KMS-11 (cell line): ENCODE measurements at regions not wholly inside any gene's neighbourhood (a gene's known extent, or its start where the extent isn't known, plus 50 kb on each side); places are given as distances from the start of the nearest gene placed in this dataset.

ENCODE experiments used
- H2AFZ ChIP-seq: fragments of 200-600 bp; sonication (generic); 2 replicates; pipeline ENCODE4 v1.6.1; 2016; ENCODE audit warnings: antibody characterized with exemption, mixed run types, low read depth
- H3K27ac ChIP-seq: fragments of 200-600 bp; sonication (generic); 2 replicates; pipeline ENCODE4 v1.6.1; 2016; ENCODE audit warnings: mild to moderate bottlenecking, mixed run types
- H3K27me3 ChIP-seq: fragments of 200-600 bp; sonication (generic); 2 replicates; pipeline ENCODE4 v1.6.1; 2017; ENCODE audit warnings: mild to moderate bottlenecking, low read depth, mixed run types, moderate library complexity; ENCODE audit not compliant: insufficient read depth
- H3K36me3 ChIP-seq: fragments of 200-600 bp; sonication (generic); 2 replicates; pipeline ENCODE4 v1.6.1; 2017; ENCODE audit warnings: mild to moderate bottlenecking, mixed run types; ENCODE audit not compliant: insufficient read depth
- H3K4me1 ChIP-seq: fragments of 200-600 bp; sonication (generic); 2 replicates; pipeline ENCODE4 v1.6.1; 2016; ENCODE audit warnings: mild to moderate bottlenecking, low read depth, mixed run types; ENCODE audit not compliant: poor library complexity, severe bottlenecking
- H3K4me2 ChIP-seq: fragments of 200-600 bp; sonication (generic); 2 replicates; pipeline ENCODE4 v1.7.0; 2016; ENCODE audit warnings: mild to moderate bottlenecking, mixed run types
- H3K4me3 ChIP-seq: fragments of 200-600 bp; sonication (generic); IDR thresholded peaks from 2 replicates; pipeline ENCODE4 v1.6.1; 2017; ENCODE audit warnings: low read depth, low read length, mixed read lengths; ENCODE audit not compliant: insufficient read depth
- H3K79me2 ChIP-seq: fragments of 200-600 bp; sonication (generic); 2 replicates; pipeline ENCODE4 v1.6.1; 2016; ENCODE audit warnings: low read depth, mixed run types; ENCODE audit not compliant: insufficient read depth
- H3K9ac ChIP-seq: fragments of 200-600 bp; sonication (generic); 2 replicates; pipeline ENCODE4 v1.6.1; 2016; ENCODE audit warnings: mild to moderate bottlenecking, mixed run types
- H4K20me1 ChIP-seq: fragments of 200-600 bp; sonication (generic); 2 replicates; pipeline ENCODE4 v1.6.1; 2016; ENCODE audit warnings: mild to moderate bottlenecking, mixed run types; ENCODE audit not compliant: insufficient read depth
- TF ChIP-seq, protein P1 (sequence below): fragments of 200-600 bp; sonication (generic); conservative IDR thresholded peaks from 2 replicates; pipeline ENCODE4 v1.6.1; 2017; ENCODE audit warnings: low read depth, mild to moderate bottlenecking, antibody characterized with exemption, low read length, moderate library complexity, mixed read lengths

DNA sequence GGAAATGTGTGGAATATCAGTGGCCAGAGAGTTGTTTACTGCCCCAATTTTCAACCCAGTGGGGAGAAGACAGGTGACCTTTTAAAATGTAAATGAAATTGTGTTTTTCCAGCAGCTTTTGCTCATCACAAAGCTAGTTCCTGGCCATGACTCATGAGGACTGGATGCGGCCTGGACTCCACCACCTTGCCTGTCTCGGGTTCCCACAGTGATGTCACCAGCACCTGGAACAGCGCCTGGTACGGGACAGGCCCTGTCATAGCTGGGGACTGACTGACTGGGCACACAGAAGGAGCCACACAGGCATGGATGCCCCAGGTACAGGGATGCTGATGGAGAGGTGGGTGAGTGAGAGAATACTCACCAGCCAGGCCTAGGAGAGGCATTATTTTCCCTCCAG, 277.1 kb downstream of the AJAP1 start:
- Histone ChIP-seq H4K20me1 (no peaks in the 10 kb centered on the region), H3K9ac (no peak overlapping the region), H3K79me2 (no peaks in the 10 kb centered on the region), H3K27ac (no peak overlapping the region), H3K36me3 (no peaks in the 10 kb centered on the region), H2AFZ (no peak overlapping the region), H3K4me3 (no peak overlapping the region), H3K4me1 (no peaks in the 10 kb centered on the region), H3K27me3 (no peaks in the 10 kb centered on the region), H3K4me2 (no peak overlapping the region)
- TF ChIP-seq, protein P1, sequence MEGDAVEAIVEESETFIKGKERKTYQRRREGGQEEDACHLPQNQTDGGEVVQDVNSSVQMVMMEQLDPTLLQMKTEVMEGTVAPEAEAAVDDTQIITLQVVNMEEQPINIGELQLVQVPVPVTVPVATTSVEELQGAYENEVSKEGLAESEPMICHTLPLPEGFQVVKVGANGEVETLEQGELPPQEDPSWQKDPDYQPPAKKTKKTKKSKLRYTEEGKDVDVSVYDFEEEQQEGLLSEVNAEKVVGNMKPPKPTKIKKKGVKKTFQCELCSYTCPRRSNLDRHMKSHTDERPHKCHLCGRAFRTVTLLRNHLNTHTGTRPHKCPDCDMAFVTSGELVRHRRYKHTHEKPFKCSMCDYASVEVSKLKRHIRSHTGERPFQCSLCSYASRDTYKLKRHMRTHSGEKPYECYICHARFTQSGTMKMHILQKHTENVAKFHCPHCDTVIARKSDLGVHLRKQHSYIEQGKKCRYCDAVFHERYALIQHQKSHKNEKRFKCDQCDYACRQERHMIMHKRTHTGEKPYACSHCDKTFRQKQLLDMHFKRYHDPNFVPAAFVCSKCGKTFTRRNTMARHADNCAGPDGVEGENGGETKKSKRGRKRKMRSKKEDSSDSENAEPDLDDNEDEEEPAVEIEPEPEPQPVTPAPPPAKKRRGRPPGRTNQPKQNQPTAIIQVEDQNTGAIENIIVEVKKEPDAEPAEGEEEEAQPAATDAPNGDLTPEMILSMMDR, result no peak

DNA sequence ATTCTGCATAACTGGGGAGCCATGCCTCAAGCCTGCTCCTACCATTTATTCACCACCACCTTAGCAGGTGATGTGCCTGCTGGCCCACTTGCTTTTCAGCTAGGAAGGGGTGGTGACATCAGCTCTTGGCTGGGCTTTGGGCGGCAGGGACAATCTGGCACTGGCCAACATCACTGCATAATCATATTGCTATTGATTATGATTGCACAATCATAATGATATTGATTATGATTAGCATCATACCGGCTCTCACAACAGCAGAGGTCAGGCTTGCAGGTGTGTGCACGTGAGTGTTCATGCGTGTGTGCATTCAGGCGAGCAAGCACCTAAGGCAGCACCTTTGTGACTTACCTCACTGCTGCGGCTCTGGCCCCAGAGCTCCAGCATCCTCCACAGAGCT, 273.8 kb downstream of the AJAP1 start:
- Histone ChIP-seq H3K4me3 (no peak overlapping the region), H3K36me3 (no peaks in the 10 kb centered on the region), H3K27me3 (no peaks in the 10 kb centered on the region), H3K27ac (no peak overlapping the region), H3K4me2 (no peak overlapping the region), H3K9ac (no peak overlapping the region), H3K79me2 (no peaks in the 10 kb centered on the region), H2AFZ (no peak overlapping the region), H3K4me1 (no peaks in the 10 kb centered on the region), H4K20me1 (no peaks in the 10 kb centered on the region)
- TF ChIP-seq, protein P1, result no peak

DNA sequence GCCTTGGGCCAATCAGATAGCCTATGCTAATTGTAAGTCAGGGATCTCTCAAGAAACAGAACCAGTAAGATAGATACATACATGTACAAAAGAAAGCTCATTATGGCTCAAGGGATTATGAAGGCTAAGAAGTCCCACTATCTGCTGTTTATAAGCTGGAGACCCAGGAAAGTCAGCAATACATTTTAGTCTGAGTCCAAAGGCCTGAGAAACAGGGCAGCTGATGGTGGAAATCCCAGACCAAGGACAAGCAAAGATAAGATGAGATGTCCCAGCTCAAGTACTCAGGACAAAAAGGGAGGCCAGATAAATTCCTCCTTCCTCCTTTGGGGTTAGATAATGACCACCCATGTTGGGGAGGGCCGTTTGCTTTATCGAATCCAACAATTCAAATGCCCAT, 269.9 kb downstream of the AJAP1 start:
- H3K4me3 ChIP-seq, result no peak overlapping the region
- H3K36me3 ChIP-seq, result no peaks in the 10 kb centered on the region
- TF ChIP-seq, protein P1, result no peak
- H3K4me2 ChIP-seq, result no peak overlapping the region
- H3K9ac ChIP-seq, result no peak overlapping the region
- no peaks in the 10 kb centered on the region for H3K27me3 ChIP-seq
- no peak overlapping the region for H2AFZ ChIP-seq
- no peaks in the 10 kb centered on the region for H4K20me1 ChIP-seq
- no peaks in the 10 kb centered on the region for H3K4me1 ChIP-seq
- H3K27ac ChIP-seq, result no peak overlapping the region
- no peaks in the 10 kb centered on the region for H3K79me2 ChIP-seq

DNA sequence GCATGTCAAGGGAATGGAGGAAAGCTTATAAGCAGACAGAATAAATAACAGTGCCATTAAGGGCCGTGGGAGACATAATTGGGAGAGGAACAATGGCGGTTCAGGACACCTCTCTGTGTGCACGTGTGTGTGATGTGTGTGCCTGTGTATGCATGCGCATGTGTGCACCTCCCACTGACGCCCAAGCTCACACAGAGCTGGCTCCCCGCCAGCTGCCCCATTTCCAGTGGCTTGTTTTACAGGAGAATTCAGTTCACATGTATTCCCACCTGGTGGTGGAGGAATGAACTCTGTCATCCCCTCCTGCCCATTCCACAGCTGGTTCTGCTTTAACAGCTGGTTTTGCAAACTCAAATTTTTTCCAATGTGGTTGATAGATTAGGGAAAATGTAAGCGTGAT, 262.2 kb downstream of the AJAP1 start:
- TF ChIP-seq, protein P1, result no peak
- H3K27ac ChIP-seq, result no peak overlapping the region
- no peaks in the 10 kb centered on the region for H3K36me3 ChIP-seq

More for the DNA sequence above, 262.2 kb downstream of the AJAP1 start:
- 0 out of 2 replicates have a peak, but pooled peaks cover 4% of the 10 kb centered on the region for H3K27me3 ChIP-seq
- H3K4me3 ChIP-seq, result no peak overlapping the region
- no peaks in the 10 kb centered on the region for H3K4me1 ChIP-seq
- no peak overlapping the region for H3K9ac ChIP-seq
- H4K20me1 ChIP-seq, result no peaks in the 10 kb centered on the region
- no peak overlapping the region for H2AFZ ChIP-seq
- H3K79me2 ChIP-seq, result no peaks in the 10 kb centered on the region
- no peak overlapping the region for H3K4me2 ChIP-seq
